ENCODE measurements at regions not wholly inside any gene's neighbourhood (a gene's known extent, or its start where the extent isn't known, plus 50 kb on each side); places are given as distances from the start of the nearest gene placed in this dataset.
"Not testable (repeated sequence)": the region's sequence is repeated elsewhere in the genome, so short reads cannot be mapped to it uniquely, and the experiment has no call there.

DNA sequence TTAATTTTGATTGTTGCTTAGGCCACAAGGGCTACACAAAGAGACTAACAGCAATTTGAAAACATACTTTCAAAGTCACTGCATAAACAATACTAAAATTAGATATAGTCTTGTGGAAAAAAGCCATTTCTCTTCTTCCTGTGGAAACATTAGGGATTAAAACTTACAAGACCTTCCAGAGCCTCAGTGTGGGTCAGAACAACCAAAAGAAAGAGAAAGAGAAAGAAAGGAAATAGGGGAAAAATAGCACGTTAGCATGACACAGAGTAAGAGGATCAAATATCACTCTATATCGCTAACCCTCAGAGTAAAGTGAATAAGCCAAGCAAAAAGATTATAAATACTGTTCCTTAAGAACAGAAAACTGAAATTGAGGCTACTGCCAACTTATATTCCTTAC, 127.8 kb upstream of the DIAPH2 start:
- Histone ChIP-seq H4K20me1 (ENCODE audit: insufficient read depth, low read length) (no peaks in the 10 kb centered on the region), H2AFZ (ENCODE audit: low read length) (no peak overlapping the region)

DNA sequence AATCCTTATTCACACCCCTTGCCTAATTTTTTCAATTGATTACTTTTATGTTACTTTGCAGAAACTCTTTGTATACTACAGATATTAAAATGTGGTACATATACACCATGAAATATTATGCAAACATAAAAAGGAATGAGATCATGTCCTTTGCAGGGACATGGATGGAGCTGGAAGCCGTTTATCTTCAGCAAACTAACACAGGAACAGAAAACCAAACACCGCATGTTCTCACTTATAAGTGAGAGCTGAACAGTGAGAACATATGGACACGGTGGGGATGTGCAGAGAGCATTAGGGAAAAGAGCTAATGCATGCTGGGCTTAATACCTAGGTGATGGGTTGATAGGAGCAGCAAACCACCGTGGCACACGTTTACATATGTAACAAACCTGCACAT, 123.5 kb upstream of the DIAPH2 start:
- not testable (repeated sequence) for H3K79me2 ChIP-seq (ENCODE audit: low read length); H3K36me3 ChIP-seq (replicated peaks; ENCODE audit: insufficient read depth, low read length); H2AFZ ChIP-seq (ENCODE audit: low read length); H3K9me2 ChIP-seq (replicated peaks; ENCODE audit: insufficient read depth, low read length); H3K27me3 ChIP-seq (replicated peaks; ENCODE audit: insufficient read depth, low read length); H3F3A ChIP-seq (ENCODE audit: insufficient read depth, low read length); H4K20me1 ChIP-seq (ENCODE audit: insufficient read depth, low read length); H3K9ac ChIP-seq (ENCODE audit: low read length); H3K4me2 ChIP-seq (ENCODE audit: low read depth, low read length); H3K9me3 ChIP-seq (replicated peaks; ENCODE audit: insufficient read depth, low read length); H3K4me3 ChIP-seq (ENCODE audit: low read length); H3K27ac ChIP-seq (ENCODE audit: low read length); H3K4me1 ChIP-seq (ENCODE audit: low read length); DNase-seq

More for the DNA sequence above, 127.8 kb upstream of the DIAPH2 start:
- H3F3A ChIP-seq (ENCODE audit: insufficient read depth, low read length) = no peaks in the 10 kb centered on the region
- H3K9me2 ChIP-seq (replicated peaks; ENCODE audit: insufficient read depth, low read length) = no peaks in the 10 kb centered on the region
- no peaks in the 10 kb centered on the region for H3K9me3 ChIP-seq (replicated peaks; ENCODE audit: insufficient read depth, low read length)
- H3K79me2 ChIP-seq (ENCODE audit: low read length) = no peaks in the 10 kb centered on the region
- H3K9ac ChIP-seq (ENCODE audit: low read length) = no peak overlapping the region
- H3K4me2 ChIP-seq (ENCODE audit: low read depth, low read length) = no peak overlapping the region
- DNase-seq = no peak
- no peaks in the 10 kb centered on the region for H3K36me3 ChIP-seq (replicated peaks; ENCODE audit: insufficient read depth, low read length)
- H3K4me1 ChIP-seq (ENCODE audit: low read length) = no peaks in the 10 kb centered on the region
- TF ChIP-seq EZH2 (optimal IDR thresholded peaks at IDR 0.05; ENCODE audit: low read depth, low read length) (no peak), EZH2phosphoT487 (IDR thresholded peaks at IDR 0.05; ENCODE audit: low read length) (no peak)
- TF ChIP-seq, protein P1, sequence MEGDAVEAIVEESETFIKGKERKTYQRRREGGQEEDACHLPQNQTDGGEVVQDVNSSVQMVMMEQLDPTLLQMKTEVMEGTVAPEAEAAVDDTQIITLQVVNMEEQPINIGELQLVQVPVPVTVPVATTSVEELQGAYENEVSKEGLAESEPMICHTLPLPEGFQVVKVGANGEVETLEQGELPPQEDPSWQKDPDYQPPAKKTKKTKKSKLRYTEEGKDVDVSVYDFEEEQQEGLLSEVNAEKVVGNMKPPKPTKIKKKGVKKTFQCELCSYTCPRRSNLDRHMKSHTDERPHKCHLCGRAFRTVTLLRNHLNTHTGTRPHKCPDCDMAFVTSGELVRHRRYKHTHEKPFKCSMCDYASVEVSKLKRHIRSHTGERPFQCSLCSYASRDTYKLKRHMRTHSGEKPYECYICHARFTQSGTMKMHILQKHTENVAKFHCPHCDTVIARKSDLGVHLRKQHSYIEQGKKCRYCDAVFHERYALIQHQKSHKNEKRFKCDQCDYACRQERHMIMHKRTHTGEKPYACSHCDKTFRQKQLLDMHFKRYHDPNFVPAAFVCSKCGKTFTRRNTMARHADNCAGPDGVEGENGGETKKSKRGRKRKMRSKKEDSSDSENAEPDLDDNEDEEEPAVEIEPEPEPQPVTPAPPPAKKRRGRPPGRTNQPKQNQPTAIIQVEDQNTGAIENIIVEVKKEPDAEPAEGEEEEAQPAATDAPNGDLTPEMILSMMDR (IDR thresholded peaks at IDR 0.05; ENCODE audit: low read length) = no peak
- no peak overlapping the region for H3K27ac ChIP-seq (ENCODE audit: low read length)
- H3K27me3 ChIP-seq (replicated peaks; ENCODE audit: insufficient read depth, low read length) = no peaks in the 10 kb centered on the region
- H3K4me3 ChIP-seq (ENCODE audit: low read length) = no peak overlapping the region

DNA sequence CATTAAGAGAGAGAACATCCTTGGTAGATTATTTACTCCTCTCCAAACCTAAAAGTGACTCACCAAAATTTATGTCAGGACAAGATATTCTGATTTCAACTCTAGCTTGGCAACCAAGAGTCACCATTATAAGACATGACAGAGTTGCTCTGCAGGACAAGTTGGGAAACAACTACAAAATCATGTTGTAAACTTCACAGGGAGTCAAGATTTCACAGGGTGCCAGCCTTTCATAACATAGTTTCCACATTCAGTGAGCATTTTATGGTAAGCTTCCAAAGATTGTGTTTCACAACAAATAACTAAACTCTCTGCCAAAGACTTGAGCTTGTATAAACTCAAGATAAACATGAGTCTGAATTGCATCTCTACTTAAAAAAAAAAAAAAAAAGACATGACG, 121.0 kb upstream of the DIAPH2 start:
- Histone ChIP-seq H3K27me3 (replicated peaks; ENCODE audit: insufficient read depth, low read length) (no peaks in the 10 kb centered on the region), H3K9ac (ENCODE audit: low read length) (no peak overlapping the region), H3K4me1 (ENCODE audit: low read length) (no peaks in the 10 kb centered on the region), H3K9me2 (replicated peaks; ENCODE audit: insufficient read depth, low read length) (no peaks in the 10 kb centered on the region), H3K4me2 (ENCODE audit: low read depth, low read length) (no peak overlapping the region), H3F3A (ENCODE audit: insufficient read depth, low read length) (no peaks in the 10 kb centered on the region), H3K9me3 (replicated peaks; ENCODE audit: insufficient read depth, low read length) (no peaks in the 10 kb centered on the region), H3K4me3 (ENCODE audit: low read length) (no peak overlapping the region), H3K36me3 (replicated peaks; ENCODE audit: insufficient read depth, low read length) (no peaks in the 10 kb centered on the region), H4K20me1 (ENCODE audit: insufficient read depth, low read length) (no peaks in the 10 kb centered on the region), H2AFZ (ENCODE audit: low read length) (no peak overlapping the region), H3K27ac (ENCODE audit: low read length) (no peak overlapping the region), H3K79me2 (ENCODE audit: low read length) (no peaks in the 10 kb centered on the region)
- TF ChIP-seq EZH2phosphoT487 (IDR thresholded peaks at IDR 0.05; ENCODE audit: low read length) = no peak
- no peak for DNase-seq

DNA sequence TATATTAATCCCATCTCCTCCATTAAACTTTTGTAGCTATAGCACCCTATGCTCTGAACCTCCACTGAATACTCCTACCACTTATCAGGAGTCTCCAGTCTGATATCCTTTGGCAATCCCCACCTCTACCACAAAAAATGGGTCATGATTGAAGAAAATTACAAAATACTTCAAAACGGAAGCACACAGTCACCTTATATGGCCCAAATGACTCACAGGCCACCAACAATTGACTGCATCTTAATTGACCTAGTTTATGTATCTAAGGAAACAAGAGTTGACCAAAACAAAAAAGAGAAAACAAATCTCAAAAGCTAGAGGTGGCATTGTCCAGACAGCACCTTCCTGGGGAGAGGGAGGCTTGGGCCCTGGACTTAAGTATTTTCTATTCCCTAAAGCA, 120.0 kb upstream of the DIAPH2 start:
- Histone ChIP-seq H3K36me3 (replicated peaks; ENCODE audit: insufficient read depth, low read length) (no peaks in the 10 kb centered on the region), H3K79me2 (ENCODE audit: low read length) (no peaks in the 10 kb centered on the region), H3K4me1 (ENCODE audit: low read length) (no peaks in the 10 kb centered on the region), H3K27me3 (replicated peaks; ENCODE audit: insufficient read depth, low read length) (no peaks in the 10 kb centered on the region), H3K27ac (ENCODE audit: low read length) (no peak overlapping the region), H3K4me3 (ENCODE audit: low read length) (no peak overlapping the region), H3K9me3 (replicated peaks; ENCODE audit: insufficient read depth, low read length) (no peaks in the 10 kb centered on the region), H3K9ac (ENCODE audit: low read length) (no peak overlapping the region), H2AFZ (ENCODE audit: low read length) (no peak overlapping the region), H4K20me1 (ENCODE audit: insufficient read depth, low read length) (no peaks in the 10 kb centered on the region), H3K9me2 (replicated peaks; ENCODE audit: insufficient read depth, low read length) (no peaks in the 10 kb centered on the region), H3F3A (ENCODE audit: insufficient read depth, low read length) (no peaks in the 10 kb centered on the region), H3K4me2 (ENCODE audit: low read depth, low read length) (no peak overlapping the region)
- no peak for TF ChIP-seq EZH2phosphoT487 (IDR thresholded peaks at IDR 0.05; ENCODE audit: low read length)
- no peak for TF ChIP-seq EZH2 (optimal IDR thresholded peaks at IDR 0.05; ENCODE audit: low read depth, low read length)
- TF ChIP-seq, protein P1 (IDR thresholded peaks at IDR 0.05; ENCODE audit: low read length) = no peak
- no peak for DNase-seq

Data from MM.1S (cell line).